ENCODE measurements at regions not wholly inside any gene's neighbourhood (a gene's known extent, or its start where the extent isn't known, plus 50 kb on each side); places are given as distances from the start of the nearest gene placed in this dataset.

DNA sequence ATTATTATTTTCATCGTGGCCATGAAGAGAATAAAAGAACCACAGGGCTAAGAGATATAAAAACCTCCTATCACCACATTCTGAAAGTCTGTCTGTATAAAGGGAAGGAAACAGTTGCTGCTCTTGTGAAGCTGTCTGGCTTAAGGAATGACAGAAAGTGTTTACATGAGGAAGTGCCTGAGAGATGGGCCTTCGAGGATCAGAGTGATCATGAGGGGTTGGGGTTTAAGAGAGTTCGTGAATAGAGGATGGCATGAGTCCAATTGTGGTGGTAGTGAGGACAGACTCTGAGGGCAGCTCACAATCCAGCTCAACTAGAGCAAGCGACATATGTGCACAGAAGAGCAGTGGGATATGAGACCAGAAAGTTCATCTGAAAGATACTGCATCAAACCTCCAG is 65.8 kb upstream of the PIEZO2 start:
- Histone ChIP-seq H3K4me3 (ENCODE audit: low read depth, low read length) (no peak overlapping the region), H3K4me1 (ENCODE audit: control insufficient read depth, insufficient read depth, low read length) (no peaks in the 10 kb centered on the region), H3K27ac (ENCODE audit: extremely low read depth, low read depth, low read length) (no peak overlapping the region), H3K36me3 (ENCODE audit: control insufficient read depth in 2 of 2, insufficient read depth in 1 of 2, low read length in 2 of 2) (no peaks in the 10 kb centered on the region), H3K9me3 (ENCODE audit: control insufficient read depth, insufficient read depth, low read depth, low read length) (no peaks in the 10 kb centered on the region)
- POLR2A ChIA-PET: no interaction called here
- TF ChIP-seq KLF9 (tag by site-specific recombination; IDR thresholded peaks at IDR 0.05; ENCODE audit: low read depth) (no peak), GLI2 (tag by site-specific recombination; IDR thresholded peaks at IDR 0.05; ENCODE audit: borderline replicate concordance, low read depth) (no peak), ZNF777 (tag by site-specific recombination; IDR thresholded peaks at IDR 0.05; ENCODE audit: borderline replicate concordance) (no peak), ZNF37A (tag by site-specific recombination; IDR thresholded peaks at IDR 0.05) (no peak), SP7 (tag by site-specific recombination; IDR thresholded peaks at IDR 0.05) (no peak), ZBTB7A (tag by site-specific recombination; IDR thresholded peaks at IDR 0.05; ENCODE audit: low read depth) (no peak), HOXA7 (CRISPR knock-in tag; IDR thresholded peaks at IDR 0.05; ENCODE audit: borderline replicate concordance) (no peak), ZXDB (tag by site-specific recombination; IDR thresholded peaks at IDR 0.05) (no peak), ZNF623 (tag by site-specific recombination; IDR thresholded peaks at IDR 0.05) (no peak), ZNF394 (tag by site-specific recombination; IDR thresholded peaks at IDR 0.05; ENCODE audit: borderline replicate concordance) (no peak), ZFHX2 (tag by site-specific recombination; conservative IDR thresholded peaks at IDR 0.05) (no peak)
- TF ChIP-seq, protein P1, sequence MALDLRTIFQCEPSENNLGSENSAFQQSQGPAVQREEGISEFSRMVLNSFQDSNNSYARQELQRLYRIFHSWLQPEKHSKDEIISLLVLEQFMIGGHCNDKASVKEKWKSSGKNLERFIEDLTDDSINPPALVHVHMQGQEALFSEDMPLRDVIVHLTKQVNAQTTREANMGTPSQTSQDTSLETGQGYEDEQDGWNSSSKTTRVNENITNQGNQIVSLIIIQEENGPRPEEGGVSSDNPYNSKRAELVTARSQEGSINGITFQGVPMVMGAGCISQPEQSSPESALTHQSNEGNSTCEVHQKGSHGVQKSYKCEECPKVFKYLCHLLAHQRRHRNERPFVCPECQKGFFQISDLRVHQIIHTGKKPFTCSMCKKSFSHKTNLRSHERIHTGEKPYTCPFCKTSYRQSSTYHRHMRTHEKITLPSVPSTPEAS (tag by site-specific recombination; IDR thresholded peaks at IDR 0.05): no peak
- CTCF ChIA-PET: interaction anchor here (0.6 to 1.3 kb wide), 3 partner anchors 10 to 167 kb away, joined by 3 read pairs; no protein-coding TSS in a partner anchor

DNA sequence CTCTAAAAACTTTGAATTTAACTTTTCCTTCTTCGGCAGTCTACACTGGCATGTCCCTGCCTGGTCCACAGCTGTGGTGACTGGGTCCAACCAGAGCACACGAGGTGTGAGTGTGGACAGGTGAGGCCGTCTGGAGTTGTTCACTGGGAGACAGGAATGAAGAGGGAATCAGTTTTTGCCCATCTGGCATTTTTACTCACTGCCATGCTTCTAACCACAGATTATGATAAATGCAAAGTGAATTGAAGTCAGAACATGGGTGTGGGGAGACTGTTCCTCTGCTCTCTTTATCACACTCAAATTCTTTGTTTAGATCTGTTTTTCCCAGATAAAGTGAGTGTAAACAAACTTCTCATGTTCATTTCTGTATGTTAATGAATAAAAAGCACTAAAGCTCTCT is 54.7 kb upstream of the PIEZO2 start:
- TF ChIP-seq ZNF670 (tag by site-specific recombination; IDR thresholded peaks at IDR 0.05; ENCODE audit: low read depth): no peak
- no peak for TF ChIP-seq ZNF555 (tag by site-specific recombination; conservative IDR thresholded peaks at IDR 0.05)
- no peak for TF ChIP-seq ZNF629 (tag by site-specific recombination; IDR thresholded peaks at IDR 0.05)
- TF ChIP-seq, protein P2, sequence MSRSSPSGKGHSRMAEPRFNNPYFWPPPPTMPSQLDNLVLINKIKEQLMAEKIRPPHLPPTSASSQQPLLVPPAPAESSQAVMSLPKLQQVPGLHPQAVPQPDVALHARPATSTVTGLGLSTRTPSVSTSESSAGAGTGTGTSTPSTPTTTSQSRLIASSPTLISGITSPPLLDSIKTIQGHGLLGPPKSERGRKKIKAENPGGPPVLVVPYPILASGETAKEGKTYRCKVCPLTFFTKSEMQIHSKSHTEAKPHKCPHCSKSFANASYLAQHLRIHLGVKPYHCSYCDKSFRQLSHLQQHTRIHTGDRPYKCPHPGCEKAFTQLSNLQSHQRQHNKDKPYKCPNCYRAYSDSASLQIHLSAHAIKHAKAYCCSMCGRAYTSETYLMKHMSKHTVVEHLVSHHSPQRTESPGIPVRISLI (tag by site-specific recombination; IDR thresholded peaks at IDR 0.05): no peak
- no peak for TF ChIP-seq ZNF423 (tag by site-specific recombination; IDR thresholded peaks at IDR 0.05)
- TF ChIP-seq, protein P3, sequence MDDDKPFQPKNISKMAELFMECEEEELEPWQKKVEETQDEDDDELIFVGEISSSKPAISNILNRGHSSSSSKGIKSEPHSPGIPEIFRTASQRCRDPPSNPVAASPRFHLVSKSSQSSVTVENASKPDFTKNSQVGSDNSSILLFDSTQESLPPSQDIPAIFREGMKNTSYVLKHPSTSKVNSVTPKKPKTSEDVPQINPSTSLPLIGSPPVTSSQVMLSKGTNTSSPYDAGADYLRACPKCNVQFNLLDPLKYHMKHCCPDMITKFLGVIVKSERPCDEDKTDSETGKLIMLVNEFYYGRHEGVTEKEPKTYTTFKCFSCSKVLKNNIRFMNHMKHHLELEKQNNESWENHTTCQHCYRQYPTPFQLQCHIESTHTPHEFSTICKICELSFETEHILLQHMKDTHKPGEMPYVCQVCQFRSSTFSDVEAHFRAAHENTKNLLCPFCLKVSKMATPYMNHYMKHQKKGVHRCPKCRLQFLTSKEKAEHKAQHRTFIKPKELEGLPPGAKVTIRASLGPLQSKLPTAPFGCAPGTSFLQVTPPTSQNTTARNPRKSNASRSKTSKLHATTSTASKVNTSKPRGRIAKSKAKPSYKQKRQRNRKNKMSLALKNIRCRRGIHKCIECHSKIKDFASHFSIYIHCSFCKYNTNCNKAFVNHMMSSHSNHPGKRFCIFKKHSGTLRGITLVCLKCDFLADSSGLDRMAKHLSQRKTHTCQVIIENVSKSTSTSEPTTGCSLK (tag by site-specific recombination; IDR thresholded peaks at IDR 0.05): no peak
- TF ChIP-seq ZNF37A (tag by site-specific recombination; IDR thresholded peaks at IDR 0.05): no peak
- TF ChIP-seq ZSCAN23 (tag by site-specific recombination; IDR thresholded peaks at IDR 0.05): no peak
- TF ChIP-seq ZNF24 (tag by site-specific recombination; IDR thresholded peaks at IDR 0.05): no peak
- no peak for TF ChIP-seq ZNF214 (tag by site-specific recombination; IDR thresholded peaks at IDR 0.05; ENCODE audit: borderline replicate concordance)
- no peak for TF ChIP-seq ZNF146 (tag by site-specific recombination; IDR thresholded peaks at IDR 0.05)
- no peaks in the 10 kb centered on the region for H3K36me3 ChIP-seq (ENCODE audit: control insufficient read depth in 2 of 2, insufficient read depth in 1 of 2, low read length in 2 of 2)
- ChIA-PET CTCF (no interaction called here), POLR2A (no interaction called here)
- no peaks in the 10 kb centered on the region for H3K9me3 ChIP-seq (ENCODE audit: control insufficient read depth, insufficient read depth, low read depth, low read length)
- H3K4me1 ChIP-seq (ENCODE audit: control insufficient read depth, insufficient read depth, low read length): no peaks in the 10 kb centered on the region
- H3K4me3 ChIP-seq (ENCODE audit: low read depth, low read length): no peak overlapping the region
- H3K27ac ChIP-seq (ENCODE audit: extremely low read depth, low read depth, low read length): no peak overlapping the region
